Liver (tissue), 3 donors: ENCODE measurements at regions not wholly inside any gene's neighbourhood (a gene's known extent, or its start where the extent isn't known, plus 50 kb on each side); places are given as distances from the start of the nearest gene placed in this dataset.

Source experiments
- ATF3 ChIP-seq: IDR thresholded peaks from 2 replicates; pipeline ENCODE4 v1.6.1; 2016; ENCODE audit warnings: antibody characterized with exemption
- CTCF ChIP-seq: fragments of 150-350 bp; IDR thresholded peaks from 2 replicates; pipeline ENCODE4 v1.5.1; 2017; ENCODE audit warnings: improper control_type of control experiment, low read depth, low read length; ENCODE audit not compliant: missing input control
- FOXA1 ChIP-seq: IDR thresholded peaks from 2 replicates; pipeline ENCODE4 v1.6.1; 2016; ENCODE audit warnings: antibody characterized with exemption
- GABPA ChIP-seq, 2 donors: IDR thresholded peaks in 1 of 2; conservative IDR thresholded peaks in 1 of 2; 2 replicates each; pipeline ENCODE4 v1.6.1; 2016; ENCODE audit warnings: antibody characterized with exemption in 2 of 2, mild to moderate bottlenecking in 1 of 2, moderate library complexity in 1 of 2
- JUND ChIP-seq, 2 donors: IDR thresholded peaks; 2 replicates each; pipeline ENCODE4 v1.6.1; 2016; ENCODE audit warnings: antibody characterized with exemption in 2 of 2
- MAX ChIP-seq: IDR thresholded peaks from 2 replicates; pipeline ENCODE4 v1.6.1; 2016; ENCODE audit warnings: antibody characterized with exemption
- RAD21 ChIP-seq, 2 donors: IDR thresholded peaks; 2 replicates each; pipeline ENCODE4 v1.6.1; 2016; ENCODE audit warnings: antibody characterized with exemption in 2 of 2, mild to moderate bottlenecking in 2 of 2
- REST ChIP-seq: IDR thresholded peaks from 2 replicates; pipeline ENCODE4 v1.6.1; 2016; ENCODE audit warnings: antibody characterized with exemption, mild to moderate bottlenecking
- RXRA ChIP-seq, 2 donors: IDR thresholded peaks; 2 replicates each; pipeline ENCODE4 v1.6.1; 2017 to 2018; ENCODE audit warnings: antibody characterized with exemption in 2 of 2, mild to moderate bottlenecking in 1 of 2
- SP1 ChIP-seq: IDR thresholded peaks from 2 replicates; pipeline ENCODE4 v1.6.1; 2018; ENCODE audit warnings: antibody characterized with exemption, mild to moderate bottlenecking
- TAF1 ChIP-seq: conservative IDR thresholded peaks from 2 replicates; pipeline ENCODE4 v1.6.1; 2016; ENCODE audit warnings: antibody characterized with exemption, mild to moderate bottlenecking
- YY1 ChIP-seq: IDR thresholded peaks from 2 replicates; pipeline ENCODE4 v1.6.1; 2016; ENCODE audit warnings: antibody characterized with exemption, mild to moderate bottlenecking
- ZBTB33 ChIP-seq: IDR thresholded peaks from 2 replicates; pipeline ENCODE4 v1.6.1; 2016; ENCODE audit warnings: antibody characterized with exemption
- donor health status: healthy.
- donor health status: healthy.

GRCh38 chr1:17999884-18000283, 107.7 kb upstream of the IGSF21 start:
- TF ChIP-seq CTCF (no peak), TAF1 (no peak), RXRA (IDR thresholded peaks at IDR 0.05) (no peak), MAX (no peak), GABPA (IDR thresholded peaks at IDR 0.05 in 1 of 2, conservative IDR thresholded peaks at IDR 0.05 in 1 of 2) (no peak), REST (no peak), ATF3 (no peak), SP1 (no peak), YY1 (no peak), ZBTB33 (no peak), RAD21 (IDR thresholded peaks at IDR 0.05) (no peak), JUND (IDR thresholded peaks at IDR 0.05) (no peak), FOXA1 (no peak)
